ENCODE measurements at regions not wholly inside any gene's neighbourhood (a gene's known extent, or its start where the extent isn't known, plus 50 kb on each side); places are given as distances from the start of the nearest gene placed in this dataset.

DNA sequence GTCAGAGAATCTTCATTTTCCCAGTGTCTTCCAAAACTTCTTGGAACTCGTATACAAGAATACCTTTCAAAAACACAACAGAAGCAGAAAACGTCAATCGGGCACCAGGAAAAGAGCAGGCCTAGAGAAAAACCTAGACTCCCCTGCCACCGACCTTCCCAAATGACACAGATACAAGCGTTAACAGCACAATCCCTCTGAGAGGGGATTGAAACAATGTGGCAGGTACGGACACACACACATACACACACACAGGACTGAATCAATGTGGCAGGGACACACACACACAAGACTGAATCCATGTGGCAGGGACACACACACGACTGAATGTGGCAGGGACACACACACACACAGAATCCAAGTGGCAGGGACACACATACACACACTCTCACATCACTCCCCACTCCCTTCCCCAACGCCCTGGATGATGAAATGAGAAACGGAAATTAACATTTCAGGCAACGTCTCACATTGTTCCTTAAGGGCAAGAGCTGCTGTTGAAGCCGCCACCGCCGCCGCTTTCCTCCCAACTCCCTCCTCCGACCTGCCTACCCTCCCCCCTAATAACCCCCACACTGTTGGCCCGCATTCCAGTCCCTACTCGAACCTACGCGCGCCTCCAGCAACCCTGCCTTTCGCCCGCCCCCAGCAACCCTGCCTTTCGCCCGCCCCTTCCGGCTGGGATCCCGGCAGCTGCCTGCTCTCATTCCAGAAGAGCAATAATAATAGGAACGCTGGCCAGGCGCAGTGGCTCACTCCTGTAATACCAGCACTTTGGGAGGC, 302.1 kb upstream of the HSFY2 start:
- DNase-seq (ENCODE audit: low read depth) = no peak
- H3K4me3 ChIP-seq (ENCODE audit: low read depth, low read length) = peak overlapping the region; percentile 62

DNA sequence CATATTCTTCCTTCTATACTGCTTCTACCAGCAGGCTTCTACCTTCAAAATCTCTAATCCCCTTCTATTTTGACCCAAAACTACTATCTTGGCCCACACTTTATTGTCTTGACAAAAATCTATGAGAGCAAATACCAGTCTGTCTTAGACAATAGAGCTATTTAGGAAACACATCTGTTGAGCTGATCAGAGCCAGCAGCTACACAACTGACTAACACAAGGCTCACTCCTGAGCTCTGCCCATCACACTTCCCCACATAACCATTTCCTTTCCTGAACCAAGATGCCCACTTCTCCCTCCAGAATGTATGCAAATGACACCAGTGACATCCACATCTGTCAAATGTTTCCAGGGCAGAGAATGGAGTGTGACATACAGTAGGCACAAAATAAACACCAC, 293.9 kb upstream of the HSFY2 start:
- H3K4me3 ChIP-seq (ENCODE audit: low read depth, low read length) = no peak overlapping the region
- no peak for DNase-seq (ENCODE audit: low read depth)

GRCh38 chrY:19066447-19067190, 293.1 kb upstream of the HSFY2 start:
- no peak for DNase-seq (ENCODE audit: low read depth)
- no peak overlapping the region for H3K4me3 ChIP-seq (ENCODE audit: low read depth, low read length)

GRCh38 chrY:19065119-19065518, 291.6 kb upstream of the HSFY2 start:
- no peak for DNase-seq (ENCODE audit: low read depth)
- H3K4me3 ChIP-seq (ENCODE audit: low read depth, low read length) = no peak overlapping the region

- no peak overlapping the region for H3K4me3 ChIP-seq (ENCODE audit: low read depth, low read length)
- no peak for DNase-seq (ENCODE audit: low read depth)
These were observed 286.2 kb upstream of the HSFY2 start for GRCh38 chrY:19059733-19060132.

DNA sequence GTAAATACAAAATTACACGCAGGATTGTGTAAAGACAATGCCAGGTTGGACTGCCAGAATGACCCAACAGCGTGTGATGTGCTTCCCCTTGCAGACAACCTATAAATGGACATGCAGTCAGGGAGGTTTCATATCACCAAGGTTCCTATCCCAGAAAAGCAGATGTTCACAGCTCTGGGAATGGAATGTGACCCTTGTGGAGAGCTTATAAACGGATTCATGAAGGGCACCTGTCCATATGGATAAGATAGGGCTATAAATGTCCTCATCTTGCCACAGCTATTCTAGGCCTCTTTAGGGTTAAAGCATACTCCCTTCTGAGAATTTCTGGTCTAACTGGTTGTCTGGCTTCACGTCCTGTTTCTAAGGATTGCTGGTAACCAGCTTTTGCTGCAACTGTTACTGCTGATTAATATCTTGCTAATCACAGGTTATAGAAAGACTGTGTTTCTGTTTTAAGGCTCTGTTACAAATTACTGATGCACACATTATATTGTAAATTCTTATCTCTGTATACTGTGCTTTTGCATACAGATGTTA, 285.4 kb upstream of the HSFY2 start:
- no peak for DNase-seq (ENCODE audit: low read depth)
- H3K4me3 ChIP-seq (ENCODE audit: low read depth, low read length) = no peak overlapping the region

DNA sequence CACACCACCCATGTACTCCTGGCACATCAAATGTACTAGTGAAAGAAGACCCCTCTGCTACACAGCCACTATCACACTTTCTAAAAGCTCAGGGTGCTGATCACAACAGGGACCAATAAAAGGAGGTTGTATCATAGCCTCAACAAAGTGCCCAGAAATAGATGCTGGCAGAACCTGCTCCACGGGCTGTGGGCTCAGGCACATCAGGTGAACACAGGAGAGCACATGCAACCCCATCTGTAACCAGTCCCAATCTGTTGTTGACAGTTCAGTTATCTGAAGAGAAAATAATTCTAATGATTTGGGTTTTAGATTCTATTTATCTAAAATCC, 282.6 kb upstream of the HSFY2 start:
- no peak for DNase-seq (ENCODE audit: low read depth)
- no peak overlapping the region for H3K4me3 ChIP-seq (ENCODE audit: low read depth, low read length)

DNA sequence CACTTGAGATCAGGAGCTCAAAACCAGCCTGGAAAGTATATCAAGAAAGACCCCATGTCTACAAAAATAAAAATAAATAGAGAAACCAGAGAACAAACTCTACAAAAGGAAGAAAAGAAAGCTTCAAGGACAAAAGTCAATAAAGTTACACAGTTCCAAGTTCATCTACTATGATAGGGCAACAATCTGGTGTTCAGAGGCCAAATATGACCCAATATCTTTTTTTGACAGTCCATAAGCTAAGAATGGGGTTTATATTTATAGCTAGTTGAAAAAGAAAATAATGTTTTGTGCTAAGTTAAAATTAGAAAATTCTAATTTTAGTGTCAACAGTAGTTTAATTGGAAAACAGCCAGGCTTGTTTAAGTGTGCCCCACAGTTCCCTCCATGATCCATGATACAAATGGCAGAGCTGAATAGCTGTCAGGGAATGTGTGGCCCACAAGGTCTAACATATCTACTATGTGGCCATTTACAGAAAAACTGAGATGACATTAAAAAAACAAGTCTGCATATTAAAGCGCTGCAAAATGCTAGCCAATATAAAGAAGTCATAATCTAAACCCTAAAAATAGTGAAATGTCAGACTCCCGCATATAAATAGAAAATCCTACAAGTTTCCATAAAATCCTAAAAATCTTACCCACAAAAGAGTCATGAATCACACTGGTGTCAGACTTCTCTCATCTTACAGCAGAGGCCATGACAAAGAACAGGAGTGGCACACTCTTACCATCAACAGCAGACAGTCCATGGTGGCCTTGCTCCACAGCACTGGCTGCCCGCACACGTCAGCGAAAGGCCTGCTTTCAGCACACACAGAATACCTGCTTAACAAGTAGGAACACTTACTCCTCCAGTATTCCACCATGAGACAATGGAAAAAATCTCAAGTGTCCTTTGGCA, 281.9 kb upstream of the HSFY2 start:
- no peak for DNase-seq (ENCODE audit: low read depth)
- no peak overlapping the region for H3K4me3 ChIP-seq (ENCODE audit: low read depth, low read length)

DNA sequence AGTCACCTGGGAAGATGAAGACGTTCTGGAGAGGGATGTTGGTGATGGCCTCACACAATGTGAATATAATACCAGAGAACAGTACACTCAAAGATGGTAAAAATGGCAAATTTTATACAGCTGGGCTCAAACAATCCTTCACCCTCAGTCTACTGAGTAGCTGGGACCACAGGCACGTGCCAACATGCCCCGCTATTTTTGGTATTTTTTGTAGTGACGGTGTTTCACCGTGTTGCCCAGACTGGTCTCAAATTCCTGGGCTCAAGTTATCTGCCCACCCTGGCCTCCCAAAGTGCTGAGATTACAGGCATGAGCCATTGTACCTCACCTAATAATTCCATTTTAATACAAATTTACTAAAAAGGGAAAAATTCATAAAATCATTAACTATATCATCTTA, 280.3 kb upstream of the HSFY2 start:
- H3K4me3 ChIP-seq (ENCODE audit: low read depth, low read length) = no peak overlapping the region
- no peak for DNase-seq (ENCODE audit: low read depth)

DNA sequence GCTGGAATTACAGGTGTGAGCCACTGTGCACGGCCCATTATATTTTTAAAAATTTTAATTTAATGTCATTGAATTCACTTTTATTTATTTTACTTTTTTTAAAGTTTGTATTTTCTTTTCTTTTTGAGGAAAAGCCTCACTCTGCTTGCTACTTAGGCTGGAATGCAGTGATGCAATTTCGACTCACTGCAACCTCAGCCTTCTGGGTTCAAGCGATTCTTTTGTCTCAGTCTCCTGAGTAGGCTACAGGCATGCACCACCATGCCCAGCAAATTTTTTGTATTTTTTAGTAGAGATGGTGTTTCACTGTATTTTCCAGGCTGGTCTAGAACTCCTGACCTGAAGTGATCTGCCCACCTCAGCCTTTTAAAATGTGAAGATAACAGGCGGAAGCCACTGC, 277.5 kb upstream of the HSFY2 start:
- DNase-seq (ENCODE audit: low read depth) = peak; percentile 8

GRCh38 chrY:19042984-19043442, 269.5 kb upstream of the HSFY2 start:
- no peak for DNase-seq (ENCODE audit: low read depth)
- H3K4me3 ChIP-seq (ENCODE audit: low read depth, low read length) = no peak overlapping the region

More for the DNA sequence above, 277.5 kb upstream of the HSFY2 start:
- H3K4me3 ChIP-seq (ENCODE audit: low read depth, low read length) = no peak overlapping the region

- DNase-seq (ENCODE audit: low read depth) = no peak
- no peak overlapping the region for H3K4me3 ChIP-seq (ENCODE audit: low read depth, low read length)
These were observed 268.9 kb upstream of the HSFY2 start for GRCh38 chrY:19042306-19042958.

DNA sequence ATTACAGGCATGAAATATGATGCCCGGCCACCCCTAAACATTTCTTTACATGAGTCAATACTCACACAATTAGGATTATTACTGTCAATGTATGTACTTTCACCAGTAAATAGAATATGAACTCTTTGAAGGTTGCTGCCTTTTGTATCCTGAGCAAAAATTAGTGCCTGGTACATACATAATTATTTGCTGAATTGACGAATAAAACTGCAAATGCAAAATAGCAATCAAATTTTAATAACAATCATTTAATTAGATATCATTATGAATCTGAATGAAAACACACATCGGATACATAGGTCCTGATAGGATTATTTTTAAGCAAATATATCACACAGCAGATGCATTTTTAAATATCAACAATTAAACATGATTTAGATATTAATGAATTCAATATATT, 253.1 kb upstream of the HSFY2 start:
- H3K4me3 ChIP-seq (ENCODE audit: low read depth, low read length) = no peak overlapping the region
- DNase-seq (ENCODE audit: low read depth) = no peak

- no peak for DNase-seq (ENCODE audit: low read depth)
- H3K4me3 ChIP-seq (ENCODE audit: low read depth, low read length) = no peak overlapping the region
These were observed 250.4 kb upstream of the HSFY2 start for GRCh38 chrY:19023934-19024333.

DNA sequence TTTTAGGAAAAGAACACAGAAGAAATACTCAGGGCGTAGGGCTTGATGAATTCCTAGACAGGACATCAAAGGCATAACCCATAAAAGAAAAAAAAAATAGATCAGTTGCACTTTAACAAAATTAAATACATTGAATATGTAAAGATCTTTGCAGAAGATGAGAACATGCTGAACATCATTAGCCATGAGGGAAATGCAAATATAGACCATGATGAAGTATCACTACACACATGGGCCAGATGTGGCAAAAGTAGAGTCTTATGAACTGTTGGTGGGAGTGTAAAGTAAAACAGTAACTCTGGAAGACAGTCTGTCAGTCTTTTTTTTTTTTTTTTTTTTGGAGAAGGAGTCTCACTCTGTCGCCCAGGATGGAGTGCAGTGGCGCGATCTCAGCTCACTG, 246.7 kb upstream of the HSFY2 start:
- no peak for DNase-seq (ENCODE audit: low read depth)
- H3K4me3 ChIP-seq (ENCODE audit: low read depth, low read length) = no peak overlapping the region

DNA sequence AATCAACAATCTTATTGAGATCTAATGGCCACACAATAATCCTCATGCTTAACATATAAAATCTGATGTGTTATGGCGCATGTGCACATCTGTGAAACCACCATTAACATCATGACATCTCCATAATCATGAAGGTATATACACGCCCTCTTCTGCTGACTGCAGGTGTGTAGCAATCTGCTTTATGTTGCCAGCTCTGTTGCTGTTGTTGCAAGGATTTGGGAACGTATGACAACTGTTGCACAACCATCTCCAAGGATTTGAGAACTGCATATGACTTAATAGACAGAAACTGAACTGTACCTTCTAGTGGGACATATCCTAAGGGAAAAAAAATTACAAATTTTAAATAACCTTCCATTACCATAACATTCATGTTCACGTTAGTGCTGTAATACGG, 243.5 kb upstream of the HSFY2 start:
- DNase-seq (ENCODE audit: low read depth) = no peak

GRCh38 chrY:19015854-19016253, 242.3 kb upstream of the HSFY2 start:
- DNase-seq (ENCODE audit: low read depth) = no peak
- H3K4me3 ChIP-seq (ENCODE audit: low read depth, low read length) = no peak overlapping the region

More for the DNA sequence above, 243.5 kb upstream of the HSFY2 start:
- no peak overlapping the region for H3K4me3 ChIP-seq (ENCODE audit: low read depth, low read length)

DNA sequence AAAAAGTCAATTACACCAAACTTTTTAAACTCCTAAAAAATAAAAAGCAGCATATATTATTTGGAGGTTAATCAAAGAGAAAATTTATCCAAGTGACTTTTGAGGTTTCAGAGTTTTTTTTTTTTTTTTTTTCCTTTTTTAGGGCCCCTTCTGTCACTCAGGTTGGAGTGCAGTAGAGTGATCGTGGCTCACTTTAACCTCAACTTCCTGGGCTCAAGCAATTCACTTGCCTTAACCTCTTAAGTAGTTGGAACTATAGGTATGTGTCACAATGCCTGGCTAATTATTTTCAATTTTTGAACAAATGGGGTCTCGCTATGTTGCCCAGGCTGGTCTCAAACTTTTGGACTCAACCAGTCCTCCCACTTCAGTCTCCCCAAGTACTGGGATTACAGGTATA, 241.7 kb upstream of the HSFY2 start:
- DNase-seq (ENCODE audit: low read depth) = no peak
- H3K4me3 ChIP-seq (ENCODE audit: low read depth, low read length) = no peak overlapping the region

GRCh38 chrY:19012985-19013384, 239.4 kb upstream of the HSFY2 start:
- H3K4me3 ChIP-seq (ENCODE audit: low read depth, low read length) = no peak overlapping the region
- no peak for DNase-seq (ENCODE audit: low read depth)
